ENCODE measurements at regions not wholly inside any gene's neighbourhood (a gene's known extent, or its start where the extent isn't known, plus 50 kb on each side); places are given as distances from the start of the nearest gene placed in this dataset.

DNA sequence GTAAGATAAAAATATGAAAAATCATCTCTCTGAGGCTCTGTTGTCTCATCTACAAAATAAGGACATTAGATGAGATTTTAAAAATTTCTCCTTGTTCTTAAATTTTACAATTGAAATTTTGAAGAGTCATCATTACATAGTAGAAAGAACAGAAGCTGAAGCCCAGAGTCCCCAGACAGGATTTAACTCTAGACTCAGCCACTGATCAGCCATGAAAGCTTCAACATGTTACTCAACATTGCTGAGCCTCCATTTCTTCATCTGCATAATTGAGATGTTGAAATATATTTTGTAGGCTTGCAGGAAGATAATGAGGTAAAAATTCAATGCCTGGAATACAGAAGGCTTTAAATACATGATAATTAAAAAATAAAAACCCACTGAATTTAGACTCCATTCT, 633.3 kb downstream of the LMO4 start:
- Histone ChIP-seq H3K27me3 (no peaks in the 10 kb centered on the region), H3K27ac (no peak overlapping the region), H3K4me1 (no peaks in the 10 kb centered on the region), H3K36me3 (no peaks in the 10 kb centered on the region), H3K4me3 (no peak overlapping the region), H3K9me3 (no peaks in the 10 kb centered on the region)
- intact Hi-C loops (cut with DNase I; ENCODE audit: low total_unique reads) = no loop called here
- in situ Hi-C loops (cut with MboI; ENCODE audit: low sequenced_read_pairs in 4 of 4) = loop anchor here in 2 of 4 donors (25.0 kb wide), 2 partner anchors 675 to 825 kb away; no protein-coding TSS in a partner anchor
- TF ChIP-seq, protein P1, sequence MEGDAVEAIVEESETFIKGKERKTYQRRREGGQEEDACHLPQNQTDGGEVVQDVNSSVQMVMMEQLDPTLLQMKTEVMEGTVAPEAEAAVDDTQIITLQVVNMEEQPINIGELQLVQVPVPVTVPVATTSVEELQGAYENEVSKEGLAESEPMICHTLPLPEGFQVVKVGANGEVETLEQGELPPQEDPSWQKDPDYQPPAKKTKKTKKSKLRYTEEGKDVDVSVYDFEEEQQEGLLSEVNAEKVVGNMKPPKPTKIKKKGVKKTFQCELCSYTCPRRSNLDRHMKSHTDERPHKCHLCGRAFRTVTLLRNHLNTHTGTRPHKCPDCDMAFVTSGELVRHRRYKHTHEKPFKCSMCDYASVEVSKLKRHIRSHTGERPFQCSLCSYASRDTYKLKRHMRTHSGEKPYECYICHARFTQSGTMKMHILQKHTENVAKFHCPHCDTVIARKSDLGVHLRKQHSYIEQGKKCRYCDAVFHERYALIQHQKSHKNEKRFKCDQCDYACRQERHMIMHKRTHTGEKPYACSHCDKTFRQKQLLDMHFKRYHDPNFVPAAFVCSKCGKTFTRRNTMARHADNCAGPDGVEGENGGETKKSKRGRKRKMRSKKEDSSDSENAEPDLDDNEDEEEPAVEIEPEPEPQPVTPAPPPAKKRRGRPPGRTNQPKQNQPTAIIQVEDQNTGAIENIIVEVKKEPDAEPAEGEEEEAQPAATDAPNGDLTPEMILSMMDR (IDR thresholded peaks at IDR 0.05 in 4 of 5, conservative IDR thresholded peaks at IDR 0.05 in 1 of 5) = no peak
- TF ChIP-seq POLR2A (IDR thresholded peaks at IDR 0.05) = no peak
- ATAC-seq (no peak), DNase-seq (no peak)

DNA sequence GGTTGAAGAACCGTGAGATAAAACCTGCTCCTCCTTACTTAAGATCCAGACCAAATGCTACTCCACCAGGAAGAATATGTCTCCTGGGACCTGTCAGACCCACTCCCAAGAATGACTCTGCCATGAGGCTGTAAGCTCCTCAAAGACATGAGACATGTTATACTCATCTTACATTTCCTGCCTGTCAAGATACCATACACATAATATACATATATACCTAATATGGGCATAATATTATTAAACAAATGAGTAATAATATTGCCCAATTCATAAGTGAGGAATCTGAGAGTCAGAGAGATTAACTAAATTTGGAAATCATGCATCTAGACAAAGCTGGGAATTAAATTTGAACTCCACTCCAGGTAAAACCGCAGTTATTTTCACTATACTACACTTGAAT, 634.9 kb downstream of the LMO4 start:
- H3K9me3 ChIP-seq = no peaks in the 10 kb centered on the region
- no peaks in the 10 kb centered on the region for H3K27me3 ChIP-seq
- ATAC-seq = no peak
- intact Hi-C loops (cut with DNase I; ENCODE audit: low total_unique reads) (no loop called here), in situ Hi-C loops (cut with MboI; ENCODE audit: low sequenced_read_pairs in 4 of 4) (loop anchor here in 2 of 4 donors (25.0 kb wide), 2 partner anchors 676 to 826 kb away; no protein-coding TSS in a partner anchor)
- TF ChIP-seq, protein P1 (IDR thresholded peaks at IDR 0.05 in 4 of 5, conservative IDR thresholded peaks at IDR 0.05 in 1 of 5) = no peak
- no peak for TF ChIP-seq POLR2A (IDR thresholded peaks at IDR 0.05)
- no peaks in the 10 kb centered on the region for H3K36me3 ChIP-seq
- no peak overlapping the region for H3K27ac ChIP-seq
- no peak overlapping the region for H3K4me3 ChIP-seq
- no peaks in the 10 kb centered on the region for H3K4me1 ChIP-seq
- no peak for DNase-seq

DNA sequence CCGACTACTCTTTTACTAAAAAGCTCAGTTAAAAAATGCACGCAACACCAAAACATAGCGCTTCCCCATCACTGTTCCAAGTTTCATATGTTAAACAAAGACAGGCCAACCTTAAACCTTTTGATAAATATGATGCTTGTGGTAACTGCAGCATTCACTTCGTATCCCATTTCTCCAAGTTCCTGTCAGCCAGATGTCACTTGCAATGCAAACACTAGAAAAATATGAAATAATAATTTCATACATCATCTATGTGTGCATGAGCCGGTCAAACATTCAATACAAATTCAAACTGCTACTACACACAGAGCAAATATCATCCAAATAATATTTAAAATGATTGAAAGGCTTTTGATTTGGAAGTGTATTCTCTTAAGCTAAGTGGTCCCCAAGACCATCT, 636.5 kb downstream of the LMO4 start:
- DNase-seq (no peak), ATAC-seq (no peak)
- in situ Hi-C loops (cut with MboI; ENCODE audit: low sequenced_read_pairs in 4 of 4) (loop anchor here in 2 of 4 donors (25.0 kb wide), 2 partner anchors 678 to 828 kb away; no protein-coding TSS in a partner anchor), intact Hi-C loops (cut with DNase I; ENCODE audit: low total_unique reads) (no loop called here)
- no peak overlapping the region for H3K27ac ChIP-seq
- no peak overlapping the region for H3K4me3 ChIP-seq
- H3K36me3 ChIP-seq = no peaks in the 10 kb centered on the region
- TF ChIP-seq, protein P1 (IDR thresholded peaks at IDR 0.05 in 4 of 5, conservative IDR thresholded peaks at IDR 0.05 in 1 of 5) = no peak
- no peak for TF ChIP-seq POLR2A (IDR thresholded peaks at IDR 0.05)
- no peaks in the 10 kb centered on the region for H3K27me3 ChIP-seq
- H3K4me1 ChIP-seq = no peaks in the 10 kb centered on the region
- H3K9me3 ChIP-seq = no peaks in the 10 kb centered on the region

DNA sequence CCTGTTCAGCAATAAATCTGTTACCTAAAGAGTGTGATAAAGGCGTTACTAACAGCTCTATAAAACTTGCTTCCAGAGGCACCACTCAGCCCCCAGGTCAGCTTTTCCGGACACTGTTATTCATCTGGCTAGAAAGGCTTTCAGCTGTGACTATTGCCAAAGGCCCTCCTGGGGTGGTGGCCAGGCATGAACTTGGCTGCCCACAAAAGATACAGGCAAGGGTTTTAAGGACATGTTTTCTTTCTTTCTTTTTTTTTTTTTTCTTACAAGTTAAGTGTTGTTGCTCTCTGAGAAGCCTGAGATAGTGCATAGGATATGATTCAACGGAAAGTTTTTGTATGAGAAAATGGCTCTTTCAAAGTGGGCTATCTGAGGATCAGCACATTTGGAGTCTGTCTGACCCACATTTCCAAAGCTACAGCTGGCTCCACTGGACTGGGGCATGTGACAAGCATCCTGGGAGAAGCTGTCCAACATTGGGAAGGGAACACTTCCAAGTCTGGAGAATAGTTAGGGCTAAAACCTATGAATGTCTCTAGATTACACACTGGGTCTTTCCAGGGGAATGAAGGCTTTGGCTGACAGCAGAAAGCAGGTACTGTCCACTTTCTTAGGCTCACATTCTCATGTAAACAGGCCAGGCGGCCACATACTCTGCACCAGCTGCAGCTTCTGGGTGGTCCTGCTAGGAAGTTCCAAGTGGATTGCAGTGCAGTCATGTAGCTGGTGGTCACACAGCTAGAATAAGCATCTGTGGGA, 639.7 kb downstream of the LMO4 start:
- ATAC-seq = peak; percentile 58 to 69
- in situ Hi-C loops (cut with MboI; ENCODE audit: low sequenced_read_pairs in 4 of 4) (loop anchor here in 2 of 4 donors (25.0 kb wide), 2 partner anchors 681 to 831 kb away; no protein-coding TSS in a partner anchor), intact Hi-C loops (cut with DNase I; ENCODE audit: low total_unique reads) (no loop called here)
- no peak overlapping the region for H3K27ac ChIP-seq
- no peaks in the 10 kb centered on the region for H3K4me1 ChIP-seq
- no peaks in the 10 kb centered on the region for H3K9me3 ChIP-seq
- DNase-seq = peak; percentile 7 to 32
- TF ChIP-seq POLR2A (IDR thresholded peaks at IDR 0.05) = no peak
- TF ChIP-seq, protein P1 (IDR thresholded peaks at IDR 0.05 in 4 of 5, conservative IDR thresholded peaks at IDR 0.05 in 1 of 5) = no peak
- no peak overlapping the region for H3K4me3 ChIP-seq
- no peaks in the 10 kb centered on the region for H3K36me3 ChIP-seq
- H3K27me3 ChIP-seq = no peaks in the 10 kb centered on the region

Measured in gastrocnemius medialis (tissue), 4 donors.